ENCODE measurements at regions not wholly inside any gene's neighbourhood (a gene's known extent, or its start where the extent isn't known, plus 50 kb on each side); places are given as distances from the start of the nearest gene placed in this dataset.

GRCh38 chr4:157997296-157997695 is 175.5 kb downstream of the GASK1B start:
- TF ChIP-seq CTCF (IDR thresholded peaks at IDR 0.05) (no peak), EP300 (IDR thresholded peaks at IDR 0.05) (no peak), POLR2A (IDR thresholded peaks at IDR 0.05) (no peak)
- no peak overlapping the region for H3K4me3 ChIP-seq
- no peak overlapping the region for H3K27ac ChIP-seq
- H3K36me3 ChIP-seq: no peaks in the 10 kb centered on the region
- peaks cover 0 to 17% (median 4%) of the 10 kb centered on the region in 4 donors for H3K4me1 ChIP-seq
- no peaks in the 10 kb centered on the region for H3K9me3 ChIP-seq
- DNase-seq (ENCODE audit: low spot score in 2 of 2): no peak
- 75 to 100% methylated on average over 1 of the region's 1 CpG for WGBS, 2 donors
- H3K27me3 ChIP-seq: no peaks in the 10 kb centered on the region

GRCh38 chr4:157996061-157997028 is 176.5 kb downstream of the GASK1B start:
- DNase-seq (ENCODE audit: low spot score in 2 of 2): no peak
- WGBS, 2 donors: 75 to 86% methylated on average over 6 of the region's 6 CpGs
- Histone ChIP-seq H3K4me3 (no peak overlapping the region), H3K36me3 (no peaks in the 10 kb centered on the region), H3K4me1 (peaks cover 0 to 17% (median 4%) of the 10 kb centered on the region in 4 donors), H3K9me3 (no peaks in the 10 kb centered on the region), H3K27me3 (no peaks in the 10 kb centered on the region), H3K27ac (no peak overlapping the region)
- no peak for TF ChIP-seq EP300 (IDR thresholded peaks at IDR 0.05)
- no peak for TF ChIP-seq POLR2A (IDR thresholded peaks at IDR 0.05)
- TF ChIP-seq CTCF (IDR thresholded peaks at IDR 0.05): no peak

- Histone ChIP-seq H3K4me3 (no peak overlapping the region), H3K27me3 (no peaks in the 10 kb centered on the region), H3K9me3 (no peaks in the 10 kb centered on the region), H3K27ac (peak overlapping the region in 1 of 4 donors; percentile 66), H3K4me1 (peaks cover 0 to 17% (median 4%) of the 10 kb centered on the region in 4 donors), H3K36me3 (no peaks in the 10 kb centered on the region)
- DNase-seq (ENCODE audit: low spot score in 2 of 2): no peak
- 45 to 51% methylated on average over 6 of the region's 6 CpGs for WGBS, 2 donors
- TF ChIP-seq CTCF (IDR thresholded peaks at IDR 0.05) (no peak), POLR2A (IDR thresholded peaks at IDR 0.05) (no peak), EP300 (IDR thresholded peaks at IDR 0.05) (no peak)
Measured at GRCh38 chr4:157994863-157995262, 178.0 kb downstream of the GASK1B start.

GRCh38 chr4:157992948-157993839 is 179.6 kb downstream of the GASK1B start:
- 62 to 71% methylated on average over 4 of the region's 4 CpGs for WGBS, 2 donors
- Histone ChIP-seq H3K27ac (peak overlapping the region; percentile 45 to 89 (median 80)), H3K9me3 (no peaks in the 10 kb centered on the region), H3K4me3 (no peak overlapping the region), H3K4me1 (peaks cover 0 to 17% (median 4%) of the 10 kb centered on the region in 4 donors), H3K27me3 (no peaks in the 10 kb centered on the region), H3K36me3 (no peaks in the 10 kb centered on the region)
- DNase-seq (ENCODE audit: low spot score in 2 of 2): no peak
- TF ChIP-seq CTCF (IDR thresholded peaks at IDR 0.05) (no peak), EP300 (IDR thresholded peaks at IDR 0.05) (no peak), POLR2A (IDR thresholded peaks at IDR 0.05) (no peak)

All from tibial nerve (tissue), 4 donors.